Ovary (tissue), 3 donors: ENCODE measurements at regions not wholly inside any gene's neighbourhood (a gene's known extent, or its start where the extent isn't known, plus 50 kb on each side); places are given as distances from the start of the nearest gene placed in this dataset.

Source experiments
- CTCF ChIP-seq, 3 donors: fragments of 450-650 bp in 2 of 3; fragments of 200-600 bp in 1 of 3; IDR thresholded peaks; one replicate each; pipeline versions ENCODE4 v1.5.1 to v1.8.0; 2016 to 2022; ENCODE audit warnings: antibody characterized with exemption in 3 of 3, mild to moderate bottlenecking in 1 of 3
- EP300 ChIP-seq: sonication (generic); formaldehyde crosslinking; IDR thresholded peaks from one replicate; pipeline ENCODE4 v1.6.1; 2017; ENCODE audit warnings: antibody characterized with exemption
- POLR2A ChIP-seq: fragments of 450-650 bp; IDR thresholded peaks from one replicate; pipeline ENCODE4 v1.6.1; 2017; ENCODE audit warnings: antibody characterized with exemption, mild to moderate bottlenecking, moderate library complexity
- donor health status: DM: no; HTN: no; CAD: no.

GRCh38 chr12:131386781-131387180, 324.1 kb upstream of the SFSWAP start:
- TF ChIP-seq POLR2A (no peak), CTCF (IDR thresholded peaks at IDR 0.05) (no peak), EP300 (no peak)
